Keratinocyte (primary cell): ENCODE measurements at regions not wholly inside any gene's neighbourhood (a gene's known extent, or its start where the extent isn't known, plus 50 kb on each side); places are given as distances from the start of the nearest gene placed in this dataset.
"Not testable (repeated sequence)": the region's sequence is repeated elsewhere in the genome, so short reads cannot be mapped to it uniquely, and the experiment has no call there.

Experiments
- DNase-seq: peaks from one replicate; pipeline ENCODE4 v3.0.0-alpha.2; 2011; ENCODE audit warnings: low read depth, missing footprints, low spot score
- FAIRE-seq: peaks from 2 replicates; lab custom pipeline; 2011; peaks lifted over from hg19 to GRCh38; lab: Jason Lieb, UNC
- H2AFZ ChIP-seq: 2 replicates; pipeline ENCODE4 v1.6.0; 2012; ENCODE audit warnings: low read length, control low read depth, inconsistent platforms; ENCODE audit not compliant: control insufficient read depth
- H3K27ac ChIP-seq: 2 replicates; pipeline ENCODE4 v1.5.1; 2011; ENCODE audit warnings: low read length; ENCODE audit not compliant: control insufficient read depth, insufficient read depth
- H3K27me3 ChIP-seq: 3 replicates; pipeline ENCODE4 v1.6.0; 2011; ENCODE audit warnings: low read length; ENCODE audit not compliant: control insufficient read depth, insufficient read depth; ENCODE audit errors: extremely low read depth
- H3K36me3 ChIP-seq, 2 experiments: 2 replicates in 1 of 2; 3 replicates in 1 of 2; pipeline ENCODE4 v1.5.1; 2011; ENCODE audit warnings: low read length in 2 of 2, mild to moderate bottlenecking in 1 of 2; ENCODE audit not compliant: control insufficient read depth in 2 of 2, insufficient read depth in 2 of 2; ENCODE audit errors: extremely low read depth in 1 of 2
- H3K4me1 ChIP-seq: 3 replicates; pipeline ENCODE4 v1.5.1; 2011; ENCODE audit warnings: low read length; ENCODE audit not compliant: control insufficient read depth, insufficient read depth; ENCODE audit errors: extremely low read depth
- H3K4me2 ChIP-seq: 3 replicates; pipeline ENCODE4 v1.6.0; 2011; ENCODE audit warnings: low read depth, low read length; ENCODE audit not compliant: control insufficient read depth, insufficient read depth; ENCODE audit errors: extremely low read depth
- H3K4me3 ChIP-seq, 3 experiments: fragments of 200-600 bp in 1 of 3; sonication (generic) in 1 of 3; 2 replicates in 2 of 3; 3 replicates in 1 of 3; pipeline ENCODE4 v1.5.1; 2011 to 2016; ENCODE audit warnings: low read length in 3 of 3, mild to moderate bottlenecking in 3 of 3, control low read depth in 2 of 3, inconsistent platforms in 1 of 3, low read depth in 1 of 3, mixed read lengths in 1 of 3, mixed run types in 1 of 3, moderate library complexity in 1 of 3; ENCODE audit not compliant: control insufficient read depth in 2 of 3, insufficient read depth in 2 of 3; ENCODE audit errors: extremely low read depth in 1 of 3
- H3K79me2 ChIP-seq: 2 replicates; pipeline ENCODE4 v1.6.0; 2012; ENCODE audit warnings: low read length; ENCODE audit not compliant: control insufficient read depth, insufficient read depth
- H3K9ac ChIP-seq: 3 replicates; pipeline ENCODE4 v1.6.0; 2011; ENCODE audit warnings: low read length; ENCODE audit not compliant: control insufficient read depth, insufficient read depth; ENCODE audit errors: extremely low read depth
- H3K9me1 ChIP-seq: 3 replicates; pipeline ENCODE4 v1.6.0; 2011; ENCODE audit warnings: low read length; ENCODE audit not compliant: control insufficient read depth, insufficient read depth; ENCODE audit errors: extremely low read depth
- H3K9me3 ChIP-seq: 2 replicates; pipeline ENCODE4 v1.5.1; 2012; ENCODE audit warnings: low read depth, low read length; ENCODE audit not compliant: control insufficient read depth
- H4K20me1 ChIP-seq: 3 replicates; pipeline ENCODE4 v1.6.0; 2011; ENCODE audit warnings: low read length; ENCODE audit not compliant: control insufficient read depth, insufficient read depth; ENCODE audit errors: extremely low read depth
- CTCF ChIP-seq, 3 experiments: IDR thresholded peaks in 1 of 3; conservative IDR thresholded peaks in 1 of 3; optimal IDR thresholded peaks in 1 of 3; 2 replicates in 2 of 3; 3 replicates in 1 of 3; pipeline versions ENCODE3 to v1.5.1; 2011; ENCODE audit warnings: low read length in 3 of 3, mild to moderate bottlenecking in 3 of 3, moderate library complexity in 2 of 3, control low read depth in 1 of 3, inconsistent platforms in 1 of 3; ENCODE audit not compliant: insufficient read depth in 2 of 3; ENCODE audit errors: extremely low read depth in 1 of 3
- EZH2 ChIP-seq: IDR thresholded peaks from one replicate; pipeline ENCODE4 v1.6.1; 2012; ENCODE audit warnings: inconsistent platforms, mild to moderate bottlenecking, low read length, moderate library complexity
- dilution Hi-C: fragments of 300-500 bp; cut with MboI; formaldehyde crosslinking; loops from one replicate; pipeline ENCODE4 v1.7.0; 2020; ENCODE audit warnings: low sequenced_read_pairs; ENCODE audit not compliant: extremely low pct_ligation_motif_present

GRCh38 chr7:68074242-68074641 is 1077.6 kb downstream of the TYW1 start:
- TF ChIP-seq EZH2 (no peak), CTCF (optimal IDR thresholded peaks at IDR 0.05 in 1 of 3, IDR thresholded peaks at IDR 0.05 in 1 of 3, conservative IDR thresholded peaks at IDR 0.05 in 1 of 3; ENCODE audit: extremely low read depth in 1 of 3, insufficient read depth in 2 of 3, low read length in 3 of 3) (no peak)
- Histone ChIP-seq H3K27ac (no peak overlapping the region), H3K27me3 (no peaks in the 10 kb centered on the region), H3K4me3 (no peak overlapping the region), H3K9ac (no peak overlapping the region), H4K20me1 (no peaks in the 10 kb centered on the region), H3K79me2 (no peaks in the 10 kb centered on the region), H3K4me2 (no peak overlapping the region), H3K9me3 (no peaks in the 10 kb centered on the region), H3K36me3 (no peaks in the 10 kb centered on the region), H2AFZ (no peak overlapping the region), H3K9me1 (no peaks in the 10 kb centered on the region), H3K4me1 (no peaks in the 10 kb centered on the region)
- DNase-seq: no peak
- dilution Hi-C loops: no loop called here
- no peak for FAIRE-seq

- H3K9me1 ChIP-seq: no peaks in the 10 kb centered on the region
- H3K36me3 ChIP-seq: no peaks in the 10 kb centered on the region
- TF ChIP-seq CTCF (optimal IDR thresholded peaks at IDR 0.05 in 1 of 3, IDR thresholded peaks at IDR 0.05 in 1 of 3, conservative IDR thresholded peaks at IDR 0.05 in 1 of 3; ENCODE audit: extremely low read depth in 1 of 3, insufficient read depth in 2 of 3, low read length in 3 of 3) (no peak), EZH2 (no peak)
- no peaks in the 10 kb centered on the region for H3K9me3 ChIP-seq
- no peaks in the 10 kb centered on the region for H3K27me3 ChIP-seq
- DNase-seq (no peak), FAIRE-seq (no peak)
- dilution Hi-C loops: no loop called here
- no peaks in the 10 kb centered on the region for H3K79me2 ChIP-seq
- H3K4me1 ChIP-seq: no peaks in the 10 kb centered on the region
- H3K27ac ChIP-seq: no peak overlapping the region
- no peak overlapping the region for H3K4me3 ChIP-seq
- H2AFZ ChIP-seq: no peak overlapping the region
- no peaks in the 10 kb centered on the region for H4K20me1 ChIP-seq
- H3K9ac ChIP-seq: no peak overlapping the region
- H3K4me2 ChIP-seq: no peak overlapping the region
Observed at GRCh38 chr7:68078157-68078710, 1081.6 kb downstream of the TYW1 start.

GRCh38 chr7:68082066-68082960 is 1085.7 kb downstream of the TYW1 start:
- DNase-seq, H4K20me1 ChIP-seq, H2AFZ ChIP-seq, H3K79me2 ChIP-seq, H3K27ac ChIP-seq, dilution Hi-C loops, H3K4me2 ChIP-seq, H3K9me1 ChIP-seq, H3K9me3 ChIP-seq, FAIRE-seq, H3K36me3 ChIP-seq, H3K27me3 ChIP-seq, H3K4me3 ChIP-seq, H3K9ac ChIP-seq, H3K4me1 ChIP-seq: not testable (repeated sequence)
